ENCODE measurements at regions not wholly inside any gene's neighbourhood (a gene's known extent, or its start where the extent isn't known, plus 50 kb on each side); places are given as distances from the start of the nearest gene placed in this dataset.

DNA sequence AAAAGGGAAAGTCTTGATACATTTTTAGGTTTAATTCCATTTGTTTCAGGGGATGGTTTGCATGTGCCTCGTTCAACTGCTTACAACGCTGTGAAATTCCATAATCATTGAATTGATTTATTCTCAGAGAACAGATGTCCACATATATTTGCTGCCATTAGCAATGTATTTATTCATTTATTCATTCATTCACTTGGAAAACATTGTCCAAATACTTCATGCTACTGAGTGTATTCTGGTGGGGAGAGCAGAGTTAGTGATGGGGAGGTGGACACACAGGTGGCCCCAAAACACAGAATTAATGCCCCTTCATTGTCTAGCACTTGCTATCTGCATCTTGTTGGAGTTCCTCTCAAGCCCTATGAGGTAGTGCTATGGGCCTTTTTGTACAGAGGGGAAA is 141.2 kb upstream of the PARP11 start:
- TF ChIP-seq, protein P1, sequence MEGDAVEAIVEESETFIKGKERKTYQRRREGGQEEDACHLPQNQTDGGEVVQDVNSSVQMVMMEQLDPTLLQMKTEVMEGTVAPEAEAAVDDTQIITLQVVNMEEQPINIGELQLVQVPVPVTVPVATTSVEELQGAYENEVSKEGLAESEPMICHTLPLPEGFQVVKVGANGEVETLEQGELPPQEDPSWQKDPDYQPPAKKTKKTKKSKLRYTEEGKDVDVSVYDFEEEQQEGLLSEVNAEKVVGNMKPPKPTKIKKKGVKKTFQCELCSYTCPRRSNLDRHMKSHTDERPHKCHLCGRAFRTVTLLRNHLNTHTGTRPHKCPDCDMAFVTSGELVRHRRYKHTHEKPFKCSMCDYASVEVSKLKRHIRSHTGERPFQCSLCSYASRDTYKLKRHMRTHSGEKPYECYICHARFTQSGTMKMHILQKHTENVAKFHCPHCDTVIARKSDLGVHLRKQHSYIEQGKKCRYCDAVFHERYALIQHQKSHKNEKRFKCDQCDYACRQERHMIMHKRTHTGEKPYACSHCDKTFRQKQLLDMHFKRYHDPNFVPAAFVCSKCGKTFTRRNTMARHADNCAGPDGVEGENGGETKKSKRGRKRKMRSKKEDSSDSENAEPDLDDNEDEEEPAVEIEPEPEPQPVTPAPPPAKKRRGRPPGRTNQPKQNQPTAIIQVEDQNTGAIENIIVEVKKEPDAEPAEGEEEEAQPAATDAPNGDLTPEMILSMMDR (IDR thresholded peaks at IDR 0.05): no peak
- TF ChIP-seq POLR2AphosphoS5 (IDR thresholded peaks at IDR 0.05) (no peak), POLR2A (IDR thresholded peaks at IDR 0.05) (no peak), EP300 (IDR thresholded peaks at IDR 0.05) (no peak)

Data from suprapubic skin (tissue), 4 donors.